MM.1S (cell line): ENCODE measurements at regions not wholly inside any gene's neighbourhood (a gene's known extent, or its start where the extent isn't known, plus 50 kb on each side); places are given as distances from the start of the nearest gene placed in this dataset.

Source experiments
- EZH2 ChIP-seq: fragments of 300-600 bp; sonication (generic); optimal IDR thresholded peaks from 2 replicates; pipeline ENCODE3; 2017; ENCODE audit warnings: low read depth, mild to moderate bottlenecking, antibody characterized with exemption, low read length, mixed read lengths
- EZH2phosphoT487 ChIP-seq: fragments of 300-600 bp; sonication (generic); IDR thresholded peaks from 2 replicates; pipeline ENCODE4 v1.6.1; 2018; ENCODE audit warnings: antibody characterized with exemption, low read length
- TF ChIP-seq, protein P1 (sequence below): fragments of 300-600 bp; sonication (generic); IDR thresholded peaks from 2 replicates; pipeline ENCODE4 v1.5.1; 2016; ENCODE audit warnings: antibody characterized with exemption, low read length, mixed read lengths

DNA sequence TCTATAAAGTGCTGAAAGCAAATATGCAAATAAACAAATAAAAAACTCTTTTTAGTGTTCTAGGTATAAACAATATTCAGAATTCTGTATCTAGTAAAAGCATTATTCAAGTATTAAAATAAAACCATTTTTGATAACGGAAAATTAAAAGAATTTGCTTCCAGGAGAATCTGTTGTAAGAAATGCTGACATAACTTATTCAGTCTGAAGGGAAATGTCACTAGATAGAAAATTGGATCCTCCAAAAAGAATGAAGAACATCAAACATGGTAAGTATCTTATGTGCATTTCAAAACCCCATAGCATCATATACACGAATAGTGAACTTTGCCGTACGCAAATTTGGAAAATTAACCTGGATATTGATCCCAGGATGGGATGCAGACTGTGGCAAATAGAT, 506.7 kb downstream of the GLRX3 start:
- TF ChIP-seq EZH2 (no peak), EZH2phosphoT487 (no peak)
- TF ChIP-seq, protein P1, sequence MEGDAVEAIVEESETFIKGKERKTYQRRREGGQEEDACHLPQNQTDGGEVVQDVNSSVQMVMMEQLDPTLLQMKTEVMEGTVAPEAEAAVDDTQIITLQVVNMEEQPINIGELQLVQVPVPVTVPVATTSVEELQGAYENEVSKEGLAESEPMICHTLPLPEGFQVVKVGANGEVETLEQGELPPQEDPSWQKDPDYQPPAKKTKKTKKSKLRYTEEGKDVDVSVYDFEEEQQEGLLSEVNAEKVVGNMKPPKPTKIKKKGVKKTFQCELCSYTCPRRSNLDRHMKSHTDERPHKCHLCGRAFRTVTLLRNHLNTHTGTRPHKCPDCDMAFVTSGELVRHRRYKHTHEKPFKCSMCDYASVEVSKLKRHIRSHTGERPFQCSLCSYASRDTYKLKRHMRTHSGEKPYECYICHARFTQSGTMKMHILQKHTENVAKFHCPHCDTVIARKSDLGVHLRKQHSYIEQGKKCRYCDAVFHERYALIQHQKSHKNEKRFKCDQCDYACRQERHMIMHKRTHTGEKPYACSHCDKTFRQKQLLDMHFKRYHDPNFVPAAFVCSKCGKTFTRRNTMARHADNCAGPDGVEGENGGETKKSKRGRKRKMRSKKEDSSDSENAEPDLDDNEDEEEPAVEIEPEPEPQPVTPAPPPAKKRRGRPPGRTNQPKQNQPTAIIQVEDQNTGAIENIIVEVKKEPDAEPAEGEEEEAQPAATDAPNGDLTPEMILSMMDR: no peak
